GM21723 (cell line): ENCODE measurements at regions not wholly inside any gene's neighbourhood (a gene's known extent, or its start where the extent isn't known, plus 50 kb on each side); places are given as distances from the start of the nearest gene placed in this dataset.
"Not testable (repeated sequence)": the region's sequence is repeated elsewhere in the genome, so short reads cannot be mapped to it uniquely, and the experiment has no call there.

ENCODE experiments used
- ATAC-seq: cut with Tn5 transposase; IDR thresholded peaks from one replicate; pipeline ENCODE4 v1.9.1; 2021; ENCODE audit warnings: mild to moderate bottlenecking, moderate library complexity; ENCODE audit not compliant: unreplicated experiment

GRCh38 chr15:77944002-77944867, 133.3 kb downstream of the TBC1D2B start:
- peak; percentile 51 for ATAC-seq

DNA sequence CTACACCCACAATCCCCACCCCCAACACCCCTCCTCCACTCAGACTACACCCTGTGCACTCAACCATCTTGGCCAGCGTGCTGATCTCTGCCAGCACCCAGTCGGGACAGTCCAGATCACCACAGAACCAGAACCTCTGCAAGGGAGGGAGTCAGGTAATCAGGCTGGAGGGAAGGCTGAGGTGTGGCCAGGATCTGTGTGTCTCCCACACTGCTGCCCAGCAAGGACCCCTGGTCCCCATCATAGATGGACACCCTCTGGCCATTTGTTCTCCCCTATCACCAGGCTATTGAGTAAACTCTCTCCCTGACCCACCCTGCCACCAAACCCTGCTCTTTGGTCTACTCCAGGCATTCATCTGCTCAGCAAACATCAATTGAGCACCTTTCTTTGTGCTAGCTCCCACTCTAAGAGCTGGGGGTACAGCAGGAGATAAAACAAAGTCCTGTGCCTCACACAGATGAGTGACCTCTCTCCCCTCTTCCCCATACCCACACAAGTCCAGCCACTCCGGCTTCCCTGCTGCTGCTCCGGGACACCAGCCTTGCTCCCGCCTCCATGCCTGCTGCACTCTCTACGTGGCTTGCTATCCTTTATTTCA, 134.8 kb downstream of the TBC1D2B start:
- no peak for ATAC-seq

GRCh38 chr15:77941090-77941827, 136.3 kb downstream of the TBC1D2B start:
- not testable (repeated sequence) for ATAC-seq

DNA sequence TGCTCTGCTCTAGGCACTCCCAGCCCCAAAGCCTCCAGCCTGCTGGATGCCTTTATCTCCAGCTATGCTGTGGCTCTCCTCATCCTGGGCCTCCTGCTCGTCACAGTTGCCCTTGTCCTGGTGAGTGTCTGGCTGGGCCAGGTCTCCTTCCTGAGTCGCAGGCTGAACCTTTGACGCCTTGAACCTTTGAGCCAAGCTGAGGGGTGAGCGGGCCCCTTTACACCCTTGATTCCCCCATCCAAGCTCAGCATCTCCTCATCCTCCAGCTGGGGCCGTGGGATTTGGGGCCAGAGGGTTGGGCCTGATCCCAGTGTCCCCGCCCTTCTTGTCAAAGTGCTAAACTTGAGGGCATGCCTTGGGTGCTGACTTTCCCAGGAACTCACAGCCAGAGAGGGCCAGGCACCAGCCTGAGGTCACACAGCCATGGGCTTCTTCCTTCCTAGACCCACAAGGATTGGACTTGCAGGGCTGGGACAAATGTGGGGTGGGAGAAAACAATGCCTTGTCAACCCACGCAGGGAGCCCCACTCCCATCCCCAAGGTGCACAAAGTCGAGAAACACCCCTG, 137.0 kb downstream of the TBC1D2B start:
- ATAC-seq = no peak

GRCh38 chr15:77939851-77940250, 137.7 kb downstream of the TBC1D2B start:
- ATAC-seq = no peak

DNA sequence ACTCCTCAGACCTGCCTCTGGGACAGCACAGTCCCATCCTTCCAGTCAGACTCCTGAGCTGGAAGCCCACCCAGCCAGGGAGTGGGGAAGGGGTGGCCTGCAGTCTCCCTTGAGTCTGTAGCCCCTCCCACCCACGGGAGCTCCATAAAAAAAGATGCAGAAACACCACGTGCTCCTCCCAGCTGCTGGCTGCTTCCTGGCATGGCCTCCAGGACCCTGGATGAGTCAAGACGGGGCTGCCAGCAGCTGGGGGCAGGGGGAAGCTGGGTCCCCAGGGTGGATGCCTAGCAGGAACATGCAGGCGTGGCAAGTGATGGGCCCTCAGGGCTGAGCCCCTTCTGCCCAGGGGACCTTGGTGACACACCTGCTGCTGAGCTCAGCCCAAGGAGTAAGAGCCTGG, 138.5 kb downstream of the TBC1D2B start:
- ATAC-seq = not testable (repeated sequence)

DNA sequence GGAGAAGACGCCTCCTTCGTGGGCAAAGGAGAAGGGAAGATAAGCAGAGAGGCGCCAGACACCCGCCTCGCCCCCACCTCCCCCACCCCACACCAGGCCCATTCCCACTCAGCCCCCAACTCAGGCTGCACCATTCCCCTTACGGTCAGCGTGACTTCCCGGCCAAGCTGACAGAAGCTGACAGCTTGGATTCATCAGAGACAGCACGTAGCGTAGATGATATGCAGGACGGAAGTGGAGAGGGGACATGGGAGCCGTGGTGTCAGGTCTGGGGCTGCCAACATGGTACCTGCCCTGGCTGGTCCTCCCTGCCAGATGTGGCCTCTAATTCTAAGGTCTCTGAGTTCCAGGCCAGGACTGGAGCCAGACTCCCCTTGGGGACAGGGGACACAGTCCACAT, 139.0 kb downstream of the TBC1D2B start:
- ATAC-seq = not testable (repeated sequence)

DNA sequence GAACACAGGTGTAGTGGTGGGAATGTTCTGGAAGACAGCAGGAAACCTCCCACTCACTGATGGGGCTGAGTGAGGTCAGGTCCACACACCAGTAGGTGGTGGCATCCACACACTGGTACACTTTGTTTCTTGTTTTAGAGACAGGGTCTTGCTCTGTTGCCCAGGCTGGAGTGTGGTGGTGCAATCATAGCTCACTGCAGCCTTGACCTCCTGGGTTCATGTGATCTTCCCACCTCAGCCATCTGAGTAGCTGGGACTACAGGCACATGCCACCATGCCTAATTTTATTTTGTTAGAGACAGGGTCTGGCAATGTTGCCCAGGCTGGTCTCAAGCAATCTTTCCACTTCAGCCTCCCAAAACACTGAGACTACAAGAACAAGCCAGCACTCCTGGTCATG, 140.9 kb downstream of the TBC1D2B start:
- ATAC-seq = not testable (repeated sequence)

GRCh38 chr15:77934516-77934915, 143.0 kb downstream of the TBC1D2B start:
- ATAC-seq = not testable (repeated sequence)

- not testable (repeated sequence) for ATAC-seq
Measured at GRCh38 chr15:77930907-77931306, 146.6 kb downstream of the TBC1D2B start.

DNA sequence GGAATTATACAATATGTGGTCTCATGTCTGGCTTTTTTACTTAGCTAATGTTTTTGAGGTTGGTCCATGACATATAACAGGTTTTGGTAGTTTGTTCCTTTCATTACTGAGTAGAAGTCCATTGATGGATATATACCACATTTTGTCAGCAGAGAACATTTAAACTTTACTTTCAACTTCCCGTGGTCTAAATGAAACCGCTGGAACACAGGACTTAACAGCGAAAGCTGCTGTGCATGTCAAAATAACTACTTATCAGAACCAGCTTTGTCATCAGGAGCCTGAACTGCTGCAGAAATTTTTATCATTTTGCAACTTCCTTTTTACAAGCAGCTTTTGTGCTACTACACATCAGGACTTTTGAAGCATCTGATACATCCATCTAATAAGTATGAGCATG, 147.0 kb downstream of the TBC1D2B start:
- ATAC-seq = not testable (repeated sequence)

DNA sequence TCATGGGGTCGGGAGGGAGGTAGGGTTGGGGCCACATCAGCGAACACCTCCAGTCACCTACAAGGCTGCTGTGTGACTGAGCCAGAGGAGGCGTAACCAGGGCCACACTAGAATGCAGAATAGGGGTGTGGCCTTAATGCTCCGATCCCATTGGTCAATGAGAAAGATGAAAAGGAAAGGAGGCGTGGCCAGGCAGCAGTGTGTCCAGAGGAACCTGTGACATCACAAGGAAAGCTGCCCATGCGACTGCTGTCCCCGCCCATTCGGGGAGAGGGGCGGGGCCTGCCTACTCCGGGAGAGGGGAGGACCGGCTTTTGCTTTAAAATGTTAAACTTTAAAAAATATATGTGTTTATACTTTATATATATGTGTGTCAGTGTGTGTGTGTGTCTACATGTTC, 150.7 kb downstream of the TBC1D2B start:
- ATAC-seq = not testable (repeated sequence)

DNA sequence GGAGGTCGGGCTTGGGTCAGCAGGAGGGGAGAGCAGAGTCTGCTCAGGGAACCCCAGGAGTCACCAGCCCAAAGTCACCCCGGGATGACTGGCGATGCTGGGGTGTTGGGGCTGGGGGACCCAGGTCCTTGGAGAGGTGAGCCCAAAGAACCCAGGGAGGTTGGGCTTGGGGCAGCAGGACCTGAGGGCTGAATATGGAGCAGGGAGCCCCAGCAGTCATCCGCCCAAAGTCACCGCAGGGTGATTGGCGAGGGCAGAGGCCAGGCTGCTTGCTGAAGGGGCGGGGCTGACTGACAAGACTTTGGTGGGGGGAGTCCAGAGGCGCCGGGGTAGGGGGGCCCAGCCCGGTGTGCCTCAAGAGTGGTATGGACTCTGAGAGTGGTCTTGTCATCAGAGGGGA, 151.2 kb downstream of the TBC1D2B start:
- ATAC-seq = not testable (repeated sequence)

DNA sequence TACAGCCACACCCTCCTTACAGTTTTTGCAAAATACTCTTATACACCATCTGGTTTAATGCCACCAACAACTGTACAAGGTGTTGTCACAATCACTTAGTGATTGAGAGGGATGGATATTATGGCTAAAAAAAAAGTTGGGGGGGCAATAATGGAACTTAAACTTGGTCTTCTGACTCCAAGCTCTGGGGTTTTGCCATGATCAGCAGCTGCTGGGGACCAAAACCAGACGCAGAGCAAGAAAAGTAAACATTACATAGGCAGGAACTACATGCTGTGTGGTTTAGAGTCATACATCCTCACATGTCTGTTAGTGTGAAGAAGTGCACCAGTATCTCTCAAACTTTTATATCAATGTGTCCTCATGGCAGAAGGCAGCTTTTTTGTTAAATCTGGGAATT, 152.4 kb downstream of the TBC1D2B start:
- ATAC-seq = not testable (repeated sequence)

- no peak for ATAC-seq
Measured at GRCh38 chr15:77921664-77922063, 155.8 kb downstream of the TBC1D2B start.

- ATAC-seq = not testable (repeated sequence)
Measured at GRCh38 chr15:77916966-77917635, 160.4 kb downstream of the TBC1D2B start.

DNA sequence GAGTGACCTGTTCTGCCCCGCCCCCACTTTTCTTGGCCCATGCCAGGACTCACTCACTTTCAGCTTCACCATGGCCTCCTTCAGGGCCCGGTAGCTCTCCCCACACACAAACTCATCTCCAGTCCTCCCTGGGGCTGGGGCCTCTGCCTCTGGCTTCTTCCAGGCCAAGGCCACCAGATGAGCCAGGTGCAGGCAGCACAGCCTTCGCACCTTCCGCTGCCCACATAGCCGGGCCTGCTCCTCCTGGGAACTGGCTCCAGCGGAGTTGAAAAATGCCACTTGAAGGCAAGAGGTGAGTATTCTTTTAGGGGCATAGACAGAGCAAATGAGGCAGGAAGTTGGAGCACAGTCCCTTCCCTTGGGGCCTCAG, 161.6 kb downstream of the TBC1D2B start:
- ATAC-seq = not testable (repeated sequence)

GRCh38 chr15:77915261-77915960, 162.1 kb downstream of the TBC1D2B start:
- no peak for ATAC-seq

DNA sequence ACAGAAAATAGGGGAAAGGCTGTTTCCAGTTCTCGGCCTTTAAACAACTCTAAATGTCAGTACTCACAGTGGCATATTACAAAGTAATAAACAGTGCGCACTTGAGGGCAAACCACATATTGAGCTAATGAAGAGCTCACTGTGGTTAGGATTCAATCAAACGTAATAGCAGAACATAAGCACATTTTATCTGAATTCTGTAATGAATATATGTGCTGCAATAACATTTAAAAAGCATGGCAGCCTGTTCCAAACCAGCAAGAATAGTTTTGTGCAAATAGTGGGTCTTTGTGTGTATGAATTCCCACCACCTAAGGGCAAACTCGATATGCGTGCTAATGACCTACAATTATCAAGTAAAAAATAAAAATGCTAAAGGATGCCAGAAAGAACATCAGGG, 163.0 kb downstream of the TBC1D2B start:
- ATAC-seq = not testable (repeated sequence)
